GM12892 (cell line): ENCODE measurements at regions not wholly inside any gene's neighbourhood (a gene's known extent, or its start where the extent isn't known, plus 50 kb on each side); places are given as distances from the start of the nearest gene placed in this dataset.

Experiments used
- POLR2A ChIP-seq: IDR thresholded peaks from 2 replicates; pipeline ENCODE4 v1.6.1; 2011; ENCODE audit warnings: low read depth, low read length, control low read depth
- POLR2AphosphoS5 ChIP-seq: IDR thresholded peaks from 2 replicates; pipeline ENCODE4 v1.6.1; 2011; ENCODE audit warnings: low read depth, low read length, control low read depth
- TAF1 ChIP-seq: IDR thresholded peaks from 2 replicates; pipeline ENCODE4 v1.6.1; 2011; ENCODE audit warnings: low read depth, mild to moderate bottlenecking, control low read depth, low read length, borderline replicate concordance

DNA sequence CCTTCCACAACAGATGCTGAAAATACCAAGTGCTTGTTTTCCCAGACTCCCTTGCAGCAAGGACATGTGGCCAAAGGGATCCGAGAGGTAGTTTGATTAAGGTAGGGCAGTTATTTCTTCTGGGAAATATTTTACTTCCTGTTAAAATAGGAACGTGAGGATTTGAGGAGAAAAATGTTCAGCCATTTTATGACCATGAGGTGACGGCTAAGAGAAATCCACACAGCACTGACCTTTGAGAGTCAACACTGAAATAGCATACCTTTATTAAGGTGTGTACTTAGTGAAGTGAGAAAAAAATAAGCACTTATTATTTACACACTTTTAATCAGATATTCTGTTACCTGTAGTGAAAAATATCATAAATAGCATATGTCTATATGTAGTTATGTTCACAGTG lies 133.9 kb downstream of the PPP1R3A start:
- no peak for TF ChIP-seq TAF1
- TF ChIP-seq POLR2A = no peak
- no peak for TF ChIP-seq POLR2AphosphoS5
